Cardiac muscle cell (in vitro differentiated cells and primary cell): ENCODE measurements at regions not wholly inside any gene's neighbourhood (a gene's known extent, or its start where the extent isn't known, plus 50 kb on each side); places are given as distances from the start of the nearest gene placed in this dataset.

Experiments used
- DNase-seq, 2 donors: peaks; one replicate each; pipeline versions ENCODE4 v3.0.0 to v3.0.0-alpha.2; 2010 to 2017; ENCODE audit warnings: low read depth in 1 of 2, low spot score in 1 of 2
- H3K27ac ChIP-seq: fragments of 200-600 bp; sonication (generic); 2 replicates; pipeline ENCODE4 v1.5.1; 2016
- H3K27me3 ChIP-seq: fragments of 200-600 bp; sonication (generic); 2 replicates; pipeline ENCODE4 v1.6.0; 2016; ENCODE audit warnings: control low read depth
- H3K36me3 ChIP-seq: fragments of 200-600 bp; sonication (generic); 2 replicates; pipeline ENCODE4 v1.5.1; 2016; ENCODE audit warnings: control low read depth
- H3K4me1 ChIP-seq: fragments of 200-600 bp; sonication (generic); 2 replicates; pipeline ENCODE4 v1.8.1; 2017; ENCODE audit warnings: low read depth, mild to moderate bottlenecking, mixed run types
- H3K4me3 ChIP-seq: fragments of 200-600 bp; sonication (generic); 2 replicates; pipeline ENCODE4 v1.5.1; 2016; ENCODE audit warnings: mild to moderate bottlenecking
- H3K9me3 ChIP-seq: fragments of 200-600 bp; sonication (generic); 2 replicates; pipeline ENCODE4 v1.5.1; 2017; ENCODE audit warnings: low read depth, mild to moderate bottlenecking, control low read depth
- TF ChIP-seq, protein P1 (sequence below): IDR thresholded peaks from 2 replicates; pipeline ENCODE4 v1.5.1; 2012; ENCODE audit warnings: low read depth, mild to moderate bottlenecking, low read length

GRCh38 chr15:35596285-35596684 is 50.3 kb upstream of the DPH6 start:
- Histone ChIP-seq H3K4me3 (no peak overlapping the region), H3K4me1 (no peaks in the 10 kb centered on the region), H3K36me3 (no peaks in the 10 kb centered on the region), H3K9me3 (no peaks in the 10 kb centered on the region), H3K27ac (no peak overlapping the region), H3K27me3 (no peaks in the 10 kb centered on the region)
- TF ChIP-seq, protein P1, sequence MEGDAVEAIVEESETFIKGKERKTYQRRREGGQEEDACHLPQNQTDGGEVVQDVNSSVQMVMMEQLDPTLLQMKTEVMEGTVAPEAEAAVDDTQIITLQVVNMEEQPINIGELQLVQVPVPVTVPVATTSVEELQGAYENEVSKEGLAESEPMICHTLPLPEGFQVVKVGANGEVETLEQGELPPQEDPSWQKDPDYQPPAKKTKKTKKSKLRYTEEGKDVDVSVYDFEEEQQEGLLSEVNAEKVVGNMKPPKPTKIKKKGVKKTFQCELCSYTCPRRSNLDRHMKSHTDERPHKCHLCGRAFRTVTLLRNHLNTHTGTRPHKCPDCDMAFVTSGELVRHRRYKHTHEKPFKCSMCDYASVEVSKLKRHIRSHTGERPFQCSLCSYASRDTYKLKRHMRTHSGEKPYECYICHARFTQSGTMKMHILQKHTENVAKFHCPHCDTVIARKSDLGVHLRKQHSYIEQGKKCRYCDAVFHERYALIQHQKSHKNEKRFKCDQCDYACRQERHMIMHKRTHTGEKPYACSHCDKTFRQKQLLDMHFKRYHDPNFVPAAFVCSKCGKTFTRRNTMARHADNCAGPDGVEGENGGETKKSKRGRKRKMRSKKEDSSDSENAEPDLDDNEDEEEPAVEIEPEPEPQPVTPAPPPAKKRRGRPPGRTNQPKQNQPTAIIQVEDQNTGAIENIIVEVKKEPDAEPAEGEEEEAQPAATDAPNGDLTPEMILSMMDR = no peak
- DNase-seq = no peak

DNA sequence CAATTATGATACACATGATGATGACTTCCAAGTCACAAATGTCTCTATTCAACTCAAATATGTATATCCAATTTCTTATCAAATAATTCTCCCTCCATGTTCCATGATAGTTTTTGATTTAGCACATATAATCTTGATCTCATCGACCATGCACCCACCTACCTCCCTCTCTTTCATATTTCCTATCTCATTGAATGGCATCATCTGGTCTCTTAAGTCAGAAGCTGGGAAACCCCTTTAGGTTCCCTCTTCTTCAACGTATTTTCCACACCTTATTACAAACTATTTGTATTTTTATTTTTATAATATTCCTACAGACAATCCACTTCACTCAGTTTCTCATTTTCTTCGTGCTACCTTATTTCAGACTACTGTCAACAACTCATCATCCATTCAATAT is 56.9 kb upstream of the DPH6 start:
- no peaks in the 10 kb centered on the region for H3K36me3 ChIP-seq
- H3K27ac ChIP-seq = no peak overlapping the region
- no peaks in the 10 kb centered on the region for H3K27me3 ChIP-seq
- H3K9me3 ChIP-seq = no peaks in the 10 kb centered on the region
- H3K4me1 ChIP-seq = peaks cover 10% of the 10 kb centered on the region
- TF ChIP-seq, protein P1 = no peak
- H3K4me3 ChIP-seq = no peak overlapping the region
- no peak for DNase-seq

DNA sequence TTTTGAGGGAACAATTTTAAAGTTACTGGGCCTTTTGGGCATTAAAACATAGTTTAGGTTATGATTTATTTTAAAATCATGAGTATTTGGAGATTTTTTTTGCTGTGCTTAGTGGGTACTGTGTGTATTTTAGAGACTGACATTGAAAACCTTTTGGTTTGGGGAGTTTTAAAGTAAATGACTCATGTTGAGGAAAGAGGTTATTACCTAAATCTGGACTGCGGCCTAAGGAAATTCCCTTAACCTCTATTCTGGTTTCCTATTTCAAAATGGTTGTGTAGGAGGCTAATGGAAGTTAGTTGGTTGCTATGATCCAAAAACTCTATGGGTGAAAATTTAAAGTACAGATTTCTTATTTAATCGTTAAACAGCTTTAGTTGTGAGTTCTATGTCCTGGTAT is 57.3 kb upstream of the DPH6 start:
- peak in 1 of 2 donors; percentile 74 for DNase-seq
- Histone ChIP-seq H3K4me1 (peaks cover 10% of the 10 kb centered on the region), H3K4me3 (no peak overlapping the region), H3K36me3 (no peaks in the 10 kb centered on the region), H3K27ac (no peak overlapping the region), H3K27me3 (no peaks in the 10 kb centered on the region), H3K9me3 (no peaks in the 10 kb centered on the region)
- TF ChIP-seq, protein P1 = no peak

DNA sequence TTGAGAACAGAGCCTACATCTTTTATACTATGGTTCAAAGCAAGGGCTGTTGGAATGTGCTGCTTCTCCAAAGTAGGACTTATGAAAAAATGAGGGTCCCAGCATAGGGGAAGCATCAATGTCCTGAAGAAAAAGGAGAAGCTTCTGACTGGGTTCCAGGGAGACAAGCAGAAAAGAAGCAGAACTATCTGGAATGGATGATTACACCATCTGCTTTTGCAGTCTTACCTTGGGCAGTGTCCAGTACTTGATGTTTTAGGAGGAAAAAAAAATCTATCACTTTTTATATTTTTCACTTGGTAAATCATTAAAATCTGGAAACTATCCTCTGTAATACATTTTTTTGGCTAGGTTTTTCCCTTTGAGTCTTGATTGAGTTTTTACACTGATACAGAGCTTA is 57.9 kb upstream of the DPH6 start:
- Histone ChIP-seq H3K4me1 (peaks cover 10% of the 10 kb centered on the region), H3K4me3 (no peak overlapping the region), H3K27me3 (no peaks in the 10 kb centered on the region), H3K9me3 (no peaks in the 10 kb centered on the region), H3K36me3 (no peaks in the 10 kb centered on the region), H3K27ac (no peak overlapping the region)
- TF ChIP-seq, protein P1 = no peak
- DNase-seq = no peak

GRCh38 chr15:35605764-35606449 is 59.9 kb upstream of the DPH6 start:
- peaks cover 10% of the 10 kb centered on the region for H3K4me1 ChIP-seq
- no peaks in the 10 kb centered on the region for H3K27me3 ChIP-seq
- H3K27ac ChIP-seq = peak overlapping the region; percentile 40
- no peak overlapping the region for H3K4me3 ChIP-seq
- TF ChIP-seq, protein P1 = no peak
- H3K36me3 ChIP-seq = no peaks in the 10 kb centered on the region
- DNase-seq = no peak
- no peaks in the 10 kb centered on the region for H3K9me3 ChIP-seq
